ENCODE measurements at regions not wholly inside any gene's neighbourhood (a gene's known extent, or its start where the extent isn't known, plus 50 kb on each side); places are given as distances from the start of the nearest gene placed in this dataset.
"Not testable (repeated sequence)": the region's sequence is repeated elsewhere in the genome, so short reads cannot be mapped to it uniquely, and the experiment has no call there.

DNA sequence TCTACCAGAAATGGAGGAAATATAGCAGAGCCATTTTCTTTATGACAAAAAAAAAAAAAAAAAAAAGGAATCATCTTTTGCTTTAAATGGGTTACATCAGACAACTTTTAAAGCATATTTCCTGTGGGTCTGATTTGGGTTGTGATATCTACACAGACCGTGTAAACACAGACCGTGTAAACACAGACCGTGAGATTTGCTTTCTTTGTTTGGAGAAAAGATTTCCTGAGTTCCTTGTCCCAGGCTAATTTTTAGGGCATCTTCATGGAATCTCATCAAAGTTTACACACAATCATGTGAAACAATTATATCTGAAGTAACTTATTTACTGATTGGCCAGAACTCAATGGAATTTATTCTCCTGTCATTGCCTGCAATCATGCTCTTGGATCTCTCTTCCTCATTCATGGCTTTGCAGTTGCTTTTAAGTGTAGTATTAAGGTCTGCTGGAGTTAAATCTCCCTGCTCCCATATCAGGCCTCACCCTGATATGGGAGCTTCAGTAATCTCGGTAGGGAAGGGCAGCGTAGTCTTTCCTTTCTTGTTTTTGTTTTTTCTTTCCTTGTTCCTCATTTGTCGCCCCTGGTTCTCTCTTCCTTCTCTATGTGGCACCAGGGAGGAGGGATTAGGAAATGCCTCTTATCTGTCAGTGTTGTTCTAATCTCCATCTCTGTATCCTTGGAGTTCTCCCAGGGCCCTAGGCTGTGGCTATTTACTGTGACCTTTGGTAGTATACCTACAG lies 248.6 kb upstream of the JADE1 start:
- FAIRE-seq = no peak

GRCh38 chr4:128558896-128559679 lies 250.4 kb upstream of the JADE1 start:
- no peak for FAIRE-seq

- no peak for FAIRE-seq
Observed at GRCh38 chr4:128556756-128557155, 252.7 kb upstream of the JADE1 start.

DNA sequence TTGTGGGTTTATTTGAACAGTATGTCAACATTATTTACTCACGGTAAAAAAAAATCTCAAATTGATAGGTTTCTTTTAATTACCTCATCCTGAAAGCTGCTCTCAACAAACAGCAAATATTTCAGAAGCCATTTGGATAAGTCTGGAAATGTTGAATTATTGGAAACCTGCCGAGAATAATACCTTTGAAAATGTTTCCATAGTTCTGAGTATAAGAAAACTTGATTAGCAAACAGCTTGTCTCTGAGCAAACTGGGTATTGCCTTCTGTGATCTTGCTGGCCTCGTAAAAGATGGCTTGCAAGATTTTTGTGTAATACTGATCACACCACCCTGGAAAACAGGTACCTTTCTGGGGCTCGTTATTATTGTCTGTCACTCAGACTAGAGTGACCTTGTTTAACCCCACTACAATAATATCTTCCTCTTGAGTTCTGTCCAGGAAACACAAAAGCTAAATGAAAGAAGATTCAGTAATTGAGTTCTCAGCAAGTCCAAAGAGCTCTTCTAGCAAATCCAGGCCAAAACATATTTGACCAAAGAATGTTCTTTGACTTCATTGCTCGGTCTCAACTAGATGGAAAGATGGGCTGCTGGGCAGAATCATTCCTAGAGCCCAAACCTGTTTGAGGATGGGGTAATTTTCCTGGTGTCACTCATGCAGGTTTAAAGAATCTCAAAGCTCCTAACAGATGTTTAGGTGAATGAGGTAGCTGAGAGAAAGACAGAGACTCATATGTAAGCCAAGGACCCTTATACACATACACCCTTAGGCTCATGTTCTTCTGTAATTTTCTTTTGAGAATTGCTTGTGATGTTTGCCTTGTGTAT lies 255.6 kb upstream of the JADE1 start:
- FAIRE-seq = no peak

DNA sequence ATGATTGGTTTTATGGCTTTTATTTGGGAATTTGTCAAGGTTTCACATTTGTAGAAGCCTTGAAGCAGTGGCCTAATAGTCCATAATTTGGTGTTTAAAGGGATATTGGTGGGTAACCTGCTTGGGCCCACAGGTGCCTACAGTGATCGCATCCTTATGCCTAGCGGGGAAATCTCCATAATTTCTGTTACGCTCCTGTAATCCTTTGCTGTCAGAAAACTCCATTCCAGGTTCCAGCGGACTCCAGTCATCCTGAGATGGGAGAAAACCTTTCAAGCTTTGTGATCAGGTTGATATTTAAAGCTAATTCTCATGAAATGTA lies 257.0 kb upstream of the JADE1 start:
- FAIRE-seq = no peak

- no peak for FAIRE-seq
Observed at GRCh38 chr4:128551280-128551679, 258.2 kb upstream of the JADE1 start.

GRCh38 chr4:128550060-128550459 lies 259.4 kb upstream of the JADE1 start:
- FAIRE-seq = no peak

DNA sequence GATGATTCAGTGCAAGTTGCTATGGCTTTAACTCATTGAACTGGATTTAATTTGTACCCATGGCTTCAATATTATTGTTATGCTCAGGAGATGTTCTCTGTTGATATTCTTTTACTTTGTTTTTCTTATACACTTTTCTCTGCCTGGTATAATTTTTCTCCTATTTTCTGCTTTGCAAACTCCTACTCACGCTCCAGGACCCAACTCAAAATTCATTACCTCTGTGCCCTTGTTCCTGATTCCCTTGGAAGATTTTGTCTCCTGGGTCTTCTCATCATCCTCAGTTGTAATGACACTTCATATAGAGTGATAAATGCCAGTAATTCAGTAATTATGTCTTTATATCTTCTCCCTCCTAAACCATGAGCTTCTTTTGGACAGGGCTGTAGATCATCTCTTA lies 259.9 kb upstream of the JADE1 start:
- FAIRE-seq = no peak

GRCh38 chr4:128548381-128548780 lies 260.8 kb upstream of the PGRMC2 start:
- no peak for FAIRE-seq

DNA sequence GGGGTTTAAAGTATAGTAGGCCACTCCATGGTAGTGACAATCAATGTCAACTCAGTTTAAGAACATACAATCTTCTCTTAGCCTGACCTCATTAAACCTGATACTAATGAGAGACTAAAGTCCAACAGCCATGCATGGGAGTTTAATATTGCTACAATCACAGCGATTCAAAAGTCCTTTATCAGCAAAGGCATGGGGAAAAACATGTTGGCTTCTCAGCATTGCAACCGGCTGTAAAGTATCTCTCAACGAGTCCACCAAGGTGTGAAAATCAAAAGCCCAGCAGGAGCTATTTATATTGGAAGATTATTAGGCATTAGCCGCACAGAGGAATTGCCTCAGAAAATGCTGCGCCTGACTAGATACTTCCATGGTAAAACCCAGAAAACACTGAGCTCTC lies 256.7 kb upstream of the PGRMC2 start:
- no peak for FAIRE-seq

GRCh38 chr4:128543696-128544095 lies 256.1 kb upstream of the PGRMC2 start:
- FAIRE-seq = no peak

DNA sequence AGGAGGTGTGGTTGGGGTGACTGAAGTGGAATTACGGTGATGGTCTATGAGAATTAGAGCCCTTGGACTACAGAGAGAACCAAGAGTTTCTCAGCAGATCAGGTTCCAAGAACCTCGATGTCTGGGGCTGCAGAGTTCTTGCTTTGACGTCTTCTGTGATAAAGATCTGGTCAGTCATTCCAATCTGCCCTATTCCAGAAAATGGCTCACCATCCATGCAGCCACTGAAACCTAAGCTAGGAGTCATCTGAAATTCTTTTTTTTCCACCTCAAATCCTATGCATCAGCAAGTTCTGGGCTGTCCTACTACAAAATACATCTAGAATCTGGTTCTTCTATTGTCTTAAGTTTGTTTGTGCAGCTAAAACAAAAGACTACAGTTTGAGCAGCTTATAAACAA lies 254.4 kb upstream of the PGRMC2 start:
- FAIRE-seq = no peak

DNA sequence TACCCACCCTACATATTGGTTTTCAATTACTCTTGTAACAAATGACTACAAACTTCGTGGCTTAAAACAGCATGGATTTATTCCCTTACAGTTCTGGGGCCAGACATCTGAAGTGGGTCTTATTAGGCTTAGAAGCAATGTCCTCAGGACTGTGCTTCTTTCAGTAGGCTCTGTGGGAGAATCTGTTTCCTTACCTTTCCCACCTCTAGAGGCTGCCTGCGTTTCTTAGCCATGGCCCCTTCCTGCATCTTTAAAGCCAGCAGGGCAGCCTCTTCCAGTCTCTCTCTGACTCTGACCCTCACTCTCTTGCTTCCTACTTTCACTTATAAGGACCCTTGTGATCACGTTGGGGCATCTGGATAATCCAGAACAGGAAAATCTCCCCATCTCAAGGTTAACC lies 252.5 kb upstream of the PGRMC2 start:
- no peak for FAIRE-seq

- no peak for FAIRE-seq
Observed at GRCh38 chr4:128538111-128538882, 250.7 kb upstream of the PGRMC2 start.

DNA sequence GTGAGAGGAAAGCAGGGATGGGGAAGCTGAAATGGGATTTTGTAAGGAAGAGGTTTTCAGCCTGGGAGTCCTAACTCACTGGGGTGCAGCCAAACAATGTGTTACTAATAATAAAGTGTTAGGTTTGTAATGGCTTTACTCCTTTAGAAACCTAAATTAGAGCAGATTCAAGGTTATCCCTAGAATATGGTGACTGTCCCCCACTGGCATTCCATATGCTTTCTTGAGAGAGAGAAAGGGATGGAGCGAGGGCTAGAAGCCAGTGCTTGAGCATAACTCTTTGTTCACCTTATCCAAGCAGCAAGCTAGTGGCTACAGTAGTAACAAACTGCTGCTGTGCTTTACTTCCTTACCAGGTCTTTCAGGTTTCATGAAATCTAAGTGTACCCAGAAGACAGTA lies 249.1 kb upstream of the PGRMC2 start:
- FAIRE-seq = no peak

- FAIRE-seq = not testable (repeated sequence)
Observed at GRCh38 chr4:128535510-128535909, 247.9 kb upstream of the PGRMC2 start.

DNA sequence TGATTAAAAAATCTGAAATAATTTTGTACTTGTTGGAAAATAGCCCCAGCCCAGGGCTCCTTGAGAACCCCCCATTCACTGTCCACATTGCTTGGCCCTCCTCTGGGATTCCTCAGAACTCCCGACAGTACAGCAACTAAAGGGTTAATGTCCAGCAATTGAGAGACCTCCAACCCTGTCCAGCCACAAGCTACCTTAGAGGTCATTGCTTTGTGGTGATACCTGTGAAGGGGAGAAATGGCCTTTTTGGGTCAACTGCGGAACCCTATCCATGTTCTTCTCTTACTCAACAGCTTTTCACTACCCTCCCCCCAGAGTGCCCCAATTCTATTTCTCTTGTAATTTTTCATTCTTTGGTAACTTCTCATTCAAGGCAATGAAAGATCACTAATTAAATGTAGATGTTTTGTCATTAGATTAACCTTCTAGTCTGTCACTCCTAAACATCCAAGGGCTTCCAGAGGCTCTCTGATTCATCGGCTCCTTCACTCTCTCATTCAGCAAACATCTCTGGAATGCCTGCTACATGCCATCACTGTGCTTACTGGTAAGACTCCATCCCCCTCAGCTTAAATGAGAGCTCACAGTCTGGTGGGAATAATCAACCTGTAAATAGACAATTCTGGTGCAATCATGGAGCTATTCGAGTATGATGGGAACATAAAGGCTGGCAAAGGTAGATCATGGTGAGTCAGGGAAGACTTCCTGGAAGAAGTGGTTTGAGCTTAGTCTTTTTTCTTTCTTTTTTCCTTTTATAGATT lies 241.4 kb upstream of the PGRMC2 start:
- FAIRE-seq = peak; percentile 99

DNA sequence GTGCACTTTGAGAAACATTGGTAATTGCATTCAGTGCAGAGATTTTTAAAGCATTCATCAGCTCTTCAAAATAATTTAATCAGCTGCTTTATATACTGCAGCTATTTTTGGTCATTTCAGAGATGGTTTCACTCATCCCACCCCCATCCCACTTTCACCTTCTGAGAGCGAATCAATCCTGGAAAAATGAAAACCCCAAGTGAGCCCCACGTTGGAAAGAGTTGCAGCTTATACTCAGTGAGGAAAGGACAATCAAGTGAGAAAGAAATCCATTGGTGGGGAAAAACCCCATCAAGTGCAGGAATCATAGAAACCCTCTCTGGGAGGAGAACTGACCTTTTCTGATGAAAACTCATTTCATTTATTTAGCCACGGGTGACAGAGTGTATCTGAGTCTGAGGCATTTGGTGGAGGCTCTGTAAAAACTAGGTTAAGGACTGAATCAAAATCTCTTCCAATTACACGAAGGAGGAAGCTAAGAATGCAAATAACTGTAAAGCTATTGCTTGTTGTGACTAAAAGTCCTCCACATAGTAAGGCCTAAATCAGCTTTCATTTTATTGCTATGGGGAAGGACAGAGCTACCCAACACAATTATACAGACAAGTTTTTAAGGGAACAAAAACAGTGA lies 240.4 kb upstream of the PGRMC2 start:
- FAIRE-seq = no peak

- FAIRE-seq = no peak
Observed at GRCh38 chr4:128527351-128527750, 239.7 kb upstream of the PGRMC2 start.

DNA sequence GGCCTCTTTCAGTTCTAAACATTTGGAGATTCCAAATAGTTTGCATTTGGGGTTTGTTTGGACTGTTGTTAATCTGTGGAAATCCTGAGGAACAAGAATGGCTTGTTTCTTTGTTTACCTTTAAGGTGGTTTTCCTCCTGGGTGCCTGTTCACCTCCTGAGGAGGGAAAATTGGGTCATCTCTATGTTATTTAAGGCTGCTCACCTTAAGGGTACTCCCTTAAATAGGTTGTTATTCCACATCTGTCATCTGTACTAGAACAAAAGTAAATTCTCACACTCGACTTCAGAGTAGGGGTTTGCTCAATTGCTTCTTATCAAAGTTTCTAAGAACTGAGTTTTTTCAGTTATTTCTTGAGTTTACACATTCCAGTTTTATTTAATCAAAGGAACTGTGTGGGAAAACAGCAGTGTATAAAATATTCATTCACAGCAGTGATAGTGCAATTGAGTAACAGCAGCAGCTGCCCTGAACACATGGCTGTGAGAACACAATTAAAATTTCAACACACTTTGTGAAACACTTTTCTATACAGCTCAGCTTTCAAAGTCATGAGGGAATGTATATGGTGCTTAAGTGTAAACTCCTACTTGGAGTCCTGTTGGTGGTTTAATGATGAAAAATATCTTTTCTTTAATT lies 238.5 kb upstream of the PGRMC2 start:
- no peak for FAIRE-seq

GRCh38 chr4:128525387-128525786 lies 237.8 kb upstream of the PGRMC2 start:
- no peak for FAIRE-seq

Data from G401.6 (cell line).